Progenitor cell of endocrine pancreas (in vitro differentiated cells): ENCODE measurements at regions not wholly inside any gene's neighbourhood (a gene's known extent, or its start where the extent isn't known, plus 50 kb on each side); places are given as distances from the start of the nearest gene placed in this dataset.

Experiments
- DNase-seq: peaks from one replicate; pipeline ENCODE4 v3.0.0; 2021; ENCODE audit warnings: low spot score; ENCODE audit not compliant: unreplicated experiment
- H3K27ac Mint-ChIP-seq: 2 replicates; pipeline ENCODE4 v1.8.0; 2021; ENCODE audit warnings: mild to moderate bottlenecking, moderate library complexity, mixed read lengths
- H3K27me3 Mint-ChIP-seq: 2 replicates; pipeline ENCODE4 v1.8.0; 2021; ENCODE audit warnings: mixed read lengths
- H3K36me3 Mint-ChIP-seq: 2 replicates; pipeline ENCODE4 v1.8.0; 2022; ENCODE audit warnings: mixed read lengths; ENCODE audit not compliant: insufficient read depth
- H3K4me1 Mint-ChIP-seq: 2 replicates; pipeline ENCODE4 v1.8.0; 2021; ENCODE audit warnings: low read depth, mixed read lengths
- H3K4me3 Mint-ChIP-seq: 2 replicates; pipeline ENCODE4 v1.8.0; 2021; ENCODE audit warnings: low read depth, mild to moderate bottlenecking, moderate library complexity, mixed read lengths
- H3K9me3 Mint-ChIP-seq: 2 replicates; pipeline ENCODE4 v1.8.0; 2021; ENCODE audit warnings: low read depth, mixed read lengths
- CTCF ChIP-seq: fragments of 200-600 bp; sonication (generic); IDR thresholded peaks from one replicate; pipeline ENCODE4 v1.5.0; 2021; ENCODE audit warnings: antibody characterized with exemption, mild to moderate bottlenecking; ENCODE audit not compliant: unreplicated experiment

- no peaks in the 10 kb centered on the region for H3K9me3 Mint-ChIP-seq
Measured at GRCh38 chr9:30744871-30745270, 1639.6 kb upstream of the ACO1 start.

GRCh38 chr9:30746589-30746988 is 1637.9 kb upstream of the ACO1 start:
- TF ChIP-seq CTCF = no peak
- H3K36me3 Mint-ChIP-seq = no peaks in the 10 kb centered on the region
- H3K9me3 Mint-ChIP-seq = no peaks in the 10 kb centered on the region
- H3K27ac Mint-ChIP-seq = no peak overlapping the region
- H3K4me3 Mint-ChIP-seq = no peak overlapping the region
- DNase-seq = no peak
- no peaks in the 10 kb centered on the region for H3K27me3 Mint-ChIP-seq
- no peaks in the 10 kb centered on the region for H3K4me1 Mint-ChIP-seq

More at GRCh38 chr9:30744871-30745270, 1639.6 kb upstream of the ACO1 start:
- Mint-ChIP-seq H3K36me3 (no peaks in the 10 kb centered on the region), H3K4me3 (no peak overlapping the region), H3K27ac (no peak overlapping the region), H3K4me1 (no peaks in the 10 kb centered on the region), H3K27me3 (no peaks in the 10 kb centered on the region)
- TF ChIP-seq CTCF = no peak
- DNase-seq = no peak

- Mint-ChIP-seq H3K4me1 (no peaks in the 10 kb centered on the region), H3K4me3 (no peak overlapping the region), H3K27me3 (no peaks in the 10 kb centered on the region), H3K27ac (no peak overlapping the region), H3K36me3 (no peaks in the 10 kb centered on the region), H3K9me3 (peaks cover 2% of the 10 kb centered on the region)
- DNase-seq = no peak
- TF ChIP-seq CTCF = no peak
Measured at GRCh38 chr9:30757723-30758122, 1626.7 kb upstream of the ACO1 start.

GRCh38 chr9:30758726-30759446 is 1625.6 kb upstream of the ACO1 start:
- H3K9me3 Mint-ChIP-seq = peaks cover 2% of the 10 kb centered on the region
- TF ChIP-seq CTCF = no peak
- DNase-seq = no peak
- no peak overlapping the region for H3K4me3 Mint-ChIP-seq
- H3K27me3 Mint-ChIP-seq = no peaks in the 10 kb centered on the region
- no peak overlapping the region for H3K27ac Mint-ChIP-seq
- no peaks in the 10 kb centered on the region for H3K4me1 Mint-ChIP-seq
- no peaks in the 10 kb centered on the region for H3K36me3 Mint-ChIP-seq

- Mint-ChIP-seq H3K27ac (no peak overlapping the region), H3K27me3 (no peaks in the 10 kb centered on the region)
- no peak for TF ChIP-seq CTCF
Measured at GRCh38 chr9:30765318-30765717, 1619.1 kb upstream of the ACO1 start.

More at GRCh38 chr9:30765318-30765717, 1619.1 kb upstream of the ACO1 start:
- Mint-ChIP-seq H3K4me3 (no peak overlapping the region), H3K9me3 (no peaks in the 10 kb centered on the region), H3K36me3 (no peaks in the 10 kb centered on the region), H3K4me1 (no peaks in the 10 kb centered on the region)
- DNase-seq = no peak
